Muscle layer of colon (tissue), 2 donors: ENCODE measurements at regions not wholly inside any gene's neighbourhood (a gene's known extent, or its start where the extent isn't known, plus 50 kb on each side); places are given as distances from the start of the nearest gene placed in this dataset.

Experiments used
- H3K27ac ChIP-seq: one replicate; pipeline ENCODE4 v1.7.0; 2013; ENCODE audit warnings: low read depth, mild to moderate bottlenecking, low read length, moderate library complexity
- H3K27me3 ChIP-seq, 2 donors: one replicate each; pipeline ENCODE4 v1.7.0; 2013; ENCODE audit warnings: low read length in 2 of 2, mild to moderate bottlenecking in 2 of 2; ENCODE audit not compliant: insufficient read depth in 2 of 2, control insufficient read depth in 1 of 2
- H3K36me3 ChIP-seq: one replicate; pipeline ENCODE4 v1.7.0; 2013; ENCODE audit warnings: mild to moderate bottlenecking, low read length; ENCODE audit not compliant: insufficient read depth
- H3K4me1 ChIP-seq: one replicate; pipeline ENCODE4 v1.7.0; 2013; ENCODE audit warnings: mild to moderate bottlenecking, low read length; ENCODE audit not compliant: insufficient read depth
- H3K4me3 ChIP-seq, 2 donors: one replicate each; pipeline ENCODE4 v1.7.0; 2013; ENCODE audit warnings: low read length in 2 of 2, low read depth in 1 of 2, mild to moderate bottlenecking in 1 of 2, moderate library complexity in 1 of 2
- H3K9ac ChIP-seq: one replicate; pipeline ENCODE4 v1.7.0; 2013; ENCODE audit warnings: low read length
- H3K9me3 ChIP-seq: one replicate; pipeline ENCODE4 v1.7.0; 2013; ENCODE audit warnings: mild to moderate bottlenecking, low read length
- donor health status: abdominal sarcoma.
- donor health status: Adenocarcinoma of cecum.

DNA sequence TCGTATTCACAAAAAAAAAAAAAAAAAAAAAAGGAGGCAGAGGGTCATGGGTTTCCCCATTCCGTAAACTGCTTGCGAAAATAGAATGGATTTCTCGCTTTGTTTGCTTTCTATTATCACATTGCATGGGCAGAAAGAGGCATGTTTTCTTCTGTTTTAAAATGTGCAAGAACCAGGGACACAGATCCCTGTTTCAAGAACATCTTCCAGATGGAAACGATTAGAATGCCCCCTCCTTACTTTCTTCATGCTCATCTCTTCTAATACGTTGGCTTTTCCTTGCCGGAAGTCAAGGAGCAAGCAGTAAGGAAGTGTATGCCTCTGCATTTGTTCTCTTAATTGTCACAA lies 51.0 kb upstream of the ZNF516 start:
- Histone ChIP-seq H3K36me3 (no peaks in the 10 kb centered on the region), H3K4me3 (no peak overlapping the region), H3K9me3 (no peaks in the 10 kb centered on the region), H3K27me3 (no peaks in the 10 kb centered on the region), H3K9ac (no peak overlapping the region), H3K27ac (no peak overlapping the region), H3K4me1 (no peaks in the 10 kb centered on the region)

GRCh38 chr18:76545433-76546087 lies 50.5 kb upstream of the ZNF516 start:
- H3K36me3 ChIP-seq = no peaks in the 10 kb centered on the region
- no peak overlapping the region for H3K4me3 ChIP-seq
- H3K27ac ChIP-seq = no peak overlapping the region
- no peaks in the 10 kb centered on the region for H3K9me3 ChIP-seq
- H3K27me3 ChIP-seq = no peaks in the 10 kb centered on the region
- H3K9ac ChIP-seq = no peak overlapping the region
- no peaks in the 10 kb centered on the region for H3K4me1 ChIP-seq

GRCh38 chr18:76544511-76545345 lies 49.7 kb upstream of the ZNF516 start:
- Histone ChIP-seq H3K36me3 (no peaks in the 10 kb centered on the region), H3K27me3 (no peaks in the 10 kb centered on the region), H3K9ac (no peak overlapping the region), H3K9me3 (no peaks in the 10 kb centered on the region), H3K4me1 (no peaks in the 10 kb centered on the region), H3K27ac (no peak overlapping the region), H3K4me3 (no peak overlapping the region)
